ENCODE measurements at regions not wholly inside any gene's neighbourhood (a gene's known extent, or its start where the extent isn't known, plus 50 kb on each side); places are given as distances from the start of the nearest gene placed in this dataset.

DNA sequence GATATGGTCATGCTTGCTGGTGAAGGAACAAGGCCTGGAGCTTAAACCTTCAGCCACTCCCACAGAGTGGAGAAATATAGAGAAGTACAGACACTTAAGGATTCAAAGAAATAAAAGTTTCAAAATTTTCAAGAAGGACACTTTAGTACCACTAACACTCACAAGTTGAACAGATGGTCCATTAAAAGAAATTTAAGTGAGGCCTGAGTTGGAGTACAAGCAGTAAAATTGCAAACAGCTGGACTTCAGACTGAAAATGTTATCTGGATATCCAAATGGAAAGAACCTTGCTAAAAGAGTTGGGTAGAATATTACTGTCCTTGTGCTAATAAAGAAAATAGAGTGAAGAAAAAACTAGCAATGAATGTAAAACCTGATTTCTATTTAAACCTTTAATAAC, 397.1 kb upstream of the KCNMB2 start:
- Histone ChIP-seq H3K23me2 (ENCODE audit: low read depth, low read length) (no peaks in the 10 kb centered on the region), H3K4me2 (ENCODE audit: insufficient read depth in 1 of 2, low read depth in 2 of 2, low read length in 2 of 2) (no peak overlapping the region), H4K91ac (replicated peaks; ENCODE audit: insufficient read length, low read length) (no peak overlapping the region), H3K79me1 (ENCODE audit: low read depth, low read length) (no peaks in the 10 kb centered on the region), H2BK5ac (ENCODE audit: low read depth, low read length) (no peak overlapping the region), H2BK120ac (replicated peaks; ENCODE audit: low read depth, low read length) (no peak overlapping the region), H3K18ac (ENCODE audit: extremely low read depth, low read length) (no peak overlapping the region), H3K9me3 (ENCODE audit: insufficient read depth in 2 of 2, low read depth in 1 of 2, low read length in 1 of 2) (no peaks in the 10 kb centered on the region), H3K27me3 (replicated peaks in 1 of 4; ENCODE audit: control insufficient read depth in 3 of 4, extremely low read depth in 1 of 4, insufficient read depth in 3 of 4, low read length in 3 of 4) (no peaks in the 10 kb centered on the region), H4K8ac (ENCODE audit: extremely low read depth, insufficient read depth, low read length) (no peak overlapping the region), H3K4ac (replicated peaks; ENCODE audit: insufficient read length, low read depth, low read length) (no peak overlapping the region), H2BK20ac (ENCODE audit: low read length) (no peak overlapping the region), H2BK12ac (ENCODE audit: low read depth, low read length) (no peak overlapping the region), H4K20me1 (replicated peaks in 1 of 2; ENCODE audit: control insufficient read depth in 1 of 2, insufficient read depth in 2 of 2, low read length in 2 of 2) (no peaks in the 10 kb centered on the region), H3K27ac (ENCODE audit: low read depth, low read length) (no peak overlapping the region), H3K9ac (replicated peaks in 1 of 4; ENCODE audit: extremely low read depth in 1 of 4, low read depth in 3 of 4, low read length in 3 of 4) (no peak overlapping the region), H3K14ac (ENCODE audit: insufficient read length) (no peak overlapping the region), H2AK5ac (ENCODE audit: low read depth, low read length) (no peak overlapping the region), H4K5ac (ENCODE audit: insufficient read length, low read depth, low read length) (no peak overlapping the region), H2BK15ac (ENCODE audit: low read length) (no peak overlapping the region), H3K36me3 (ENCODE audit: control insufficient read depth in 2 of 4, insufficient read depth in 4 of 4, low read length in 3 of 4) (no peaks in the 10 kb centered on the region), H3K4me1 (replicated peaks in 1 of 4; ENCODE audit: control insufficient read depth in 3 of 4, insufficient read depth in 4 of 4, low read length in 3 of 4) (no peaks in the 10 kb centered on the region), H3K23ac (ENCODE audit: insufficient read length) (no peak overlapping the region), H2AFZ (ENCODE audit: low read length) (no peak overlapping the region), H3K56ac (replicated peaks; ENCODE audit: insufficient read length, low read depth, low read length) (no peak overlapping the region), H3K4me3 (ENCODE audit: extremely low read depth in 1 of 4, insufficient read depth in 2 of 4, low read depth in 3 of 4, low read length in 4 of 4) (no peak overlapping the region), H3K79me2 (ENCODE audit: control insufficient read depth in 1 of 2, insufficient read depth in 2 of 2, low read length in 2 of 2) (no peaks in the 10 kb centered on the region)
- no peak for DNase-seq (ENCODE audit: low read depth in 1 of 2, low spot score in 2 of 2)
- ChIA-PET CTCF (ENCODE audit: partially characterized antibody) (no interaction called here), POLR2A (ENCODE audit: partially characterized antibody) (no interaction called here)
- TF ChIP-seq CBX8 (IDR thresholded peaks at IDR 0.05; ENCODE audit: borderline replicate concordance, low read depth, low read length) (no peak), HDAC2 (IDR thresholded peaks at IDR 0.05; ENCODE audit: borderline replicate concordance in 1 of 2, low read depth in 2 of 2, low read length in 2 of 2) (no peak), TAF1 (IDR thresholded peaks at IDR 0.05; ENCODE audit: low read depth, low read length) (no peak), TAF7 (optimal IDR thresholded peaks at IDR 0.05; ENCODE audit: borderline replicate concordance, low read depth, low read length) (no peak), RFX5 (IDR thresholded peaks at IDR 0.05; ENCODE audit: borderline replicate concordance, low read depth, low read length) (no peak)
- no peak for FAIRE-seq
